Spleen (tissue), 7 donors: ENCODE measurements at regions not wholly inside any gene's neighbourhood (a gene's known extent, or its start where the extent isn't known, plus 50 kb on each side); places are given as distances from the start of the nearest gene placed in this dataset.

Source experiments
- POLR2A ChIP-seq, 3 donors: fragments of 450-650 bp; IDR thresholded peaks; one replicate each; pipeline ENCODE4 v1.5.1; 2017; ENCODE audit warnings: antibody characterized with exemption in 3 of 3, mild to moderate bottlenecking in 1 of 3
- TF ChIP-seq, protein P1 (sequence below), 11 experiments: fragments of 200-600 bp in 7 of 11; fragments of 450-650 bp in 4 of 11; sonication (generic) in 4 of 11; IDR thresholded peaks in 8 of 11; conservative IDR thresholded peaks in 3 of 11; 1 replicate in 7 of 11; 2 replicates in 4 of 11; pipeline versions ENCODE4 v1.4.0 to v1.8.0; 2016 to 2021; ENCODE audit warnings: antibody characterized with exemption in 11 of 11, inconsistent platforms in 4 of 11, mild to moderate bottlenecking in 1 of 11
- donor health status: DM: no; HTN: no; CAD: no; lungs with moderate emphysema.
- donor health status: DM: no; HTN: no; CAD: no.
- donor health status: DM: no; HTN: no; CAD: no.

DNA sequence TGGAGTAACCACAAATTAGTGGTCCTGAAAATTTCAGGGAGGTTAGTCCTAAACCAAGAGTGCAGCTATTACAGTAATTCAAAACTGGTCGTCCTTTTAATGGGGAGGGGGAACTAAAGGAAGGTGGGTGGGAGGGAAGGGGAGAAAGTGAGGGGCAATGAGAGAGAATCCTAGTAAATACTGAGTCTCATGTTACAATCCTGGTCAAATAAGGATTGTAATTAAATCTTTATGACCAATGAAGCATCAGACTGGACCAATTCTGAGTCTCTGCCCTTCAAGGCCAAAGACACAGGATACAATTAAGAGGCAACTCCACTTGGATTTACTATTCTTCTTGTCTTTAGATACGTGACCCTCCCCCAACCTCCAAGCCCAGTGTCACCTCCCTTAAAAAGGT, 262.9 kb downstream of the BCL11A start:
- TF ChIP-seq POLR2A (IDR thresholded peaks at IDR 0.05) = no peak
- TF ChIP-seq, protein P1, sequence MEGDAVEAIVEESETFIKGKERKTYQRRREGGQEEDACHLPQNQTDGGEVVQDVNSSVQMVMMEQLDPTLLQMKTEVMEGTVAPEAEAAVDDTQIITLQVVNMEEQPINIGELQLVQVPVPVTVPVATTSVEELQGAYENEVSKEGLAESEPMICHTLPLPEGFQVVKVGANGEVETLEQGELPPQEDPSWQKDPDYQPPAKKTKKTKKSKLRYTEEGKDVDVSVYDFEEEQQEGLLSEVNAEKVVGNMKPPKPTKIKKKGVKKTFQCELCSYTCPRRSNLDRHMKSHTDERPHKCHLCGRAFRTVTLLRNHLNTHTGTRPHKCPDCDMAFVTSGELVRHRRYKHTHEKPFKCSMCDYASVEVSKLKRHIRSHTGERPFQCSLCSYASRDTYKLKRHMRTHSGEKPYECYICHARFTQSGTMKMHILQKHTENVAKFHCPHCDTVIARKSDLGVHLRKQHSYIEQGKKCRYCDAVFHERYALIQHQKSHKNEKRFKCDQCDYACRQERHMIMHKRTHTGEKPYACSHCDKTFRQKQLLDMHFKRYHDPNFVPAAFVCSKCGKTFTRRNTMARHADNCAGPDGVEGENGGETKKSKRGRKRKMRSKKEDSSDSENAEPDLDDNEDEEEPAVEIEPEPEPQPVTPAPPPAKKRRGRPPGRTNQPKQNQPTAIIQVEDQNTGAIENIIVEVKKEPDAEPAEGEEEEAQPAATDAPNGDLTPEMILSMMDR (IDR thresholded peaks at IDR 0.05 in 8 of 11, conservative IDR thresholded peaks at IDR 0.05 in 3 of 11) = no peak
